H54 (cell line): ENCODE measurements at regions not wholly inside any gene's neighbourhood (a gene's known extent, or its start where the extent isn't known, plus 50 kb on each side); places are given as distances from the start of the nearest gene placed in this dataset.
A peak's percentile ranks its signal among the peaks of the same experiment; 100 is the strongest.
"Not testable (repeated sequence)": the region's sequence is repeated elsewhere in the genome, so short reads cannot be mapped to it uniquely, and the experiment has no call there.

ENCODE experiments used
- DNase-seq: peaks from one replicate; pipeline ENCODE4 v3.0.0; 2011; ENCODE audit warnings: low spot score, mixed read lengths; ENCODE audit not compliant: insufficient read length
- FAIRE-seq: peaks from 3 replicates; lab custom pipeline; 2011; peaks lifted over from hg19 to GRCh38; lab: Jason Lieb, UNC
- POLR2A ChIP-seq: IDR thresholded peaks from 2 replicates; pipeline ENCODE4 v1.6.1; 2011; ENCODE audit warnings: low read depth, mild to moderate bottlenecking, low read length

DNA sequence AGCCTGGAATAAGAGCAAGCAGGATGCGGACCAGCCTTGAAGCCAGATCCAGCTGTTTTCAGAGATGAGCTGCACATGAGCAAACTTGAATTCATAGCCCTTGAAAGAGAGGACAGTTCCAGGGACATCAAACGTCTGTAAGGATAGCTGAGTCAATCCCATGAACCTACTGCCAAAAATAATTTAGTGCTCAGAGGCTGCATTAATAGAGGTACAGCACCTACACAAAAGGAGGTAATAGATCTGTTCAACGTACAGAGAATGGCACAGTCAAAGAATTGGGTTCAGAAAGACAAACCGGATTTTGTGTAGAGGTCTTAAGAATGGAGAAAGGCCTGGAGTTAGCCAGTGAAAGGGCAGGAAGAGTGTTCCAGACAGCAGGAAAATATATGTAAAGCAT lies 110.8 kb upstream of the ZC3H12A start:
- no peak for FAIRE-seq
- DNase-seq: no peak
- no peak for TF ChIP-seq POLR2A

DNA sequence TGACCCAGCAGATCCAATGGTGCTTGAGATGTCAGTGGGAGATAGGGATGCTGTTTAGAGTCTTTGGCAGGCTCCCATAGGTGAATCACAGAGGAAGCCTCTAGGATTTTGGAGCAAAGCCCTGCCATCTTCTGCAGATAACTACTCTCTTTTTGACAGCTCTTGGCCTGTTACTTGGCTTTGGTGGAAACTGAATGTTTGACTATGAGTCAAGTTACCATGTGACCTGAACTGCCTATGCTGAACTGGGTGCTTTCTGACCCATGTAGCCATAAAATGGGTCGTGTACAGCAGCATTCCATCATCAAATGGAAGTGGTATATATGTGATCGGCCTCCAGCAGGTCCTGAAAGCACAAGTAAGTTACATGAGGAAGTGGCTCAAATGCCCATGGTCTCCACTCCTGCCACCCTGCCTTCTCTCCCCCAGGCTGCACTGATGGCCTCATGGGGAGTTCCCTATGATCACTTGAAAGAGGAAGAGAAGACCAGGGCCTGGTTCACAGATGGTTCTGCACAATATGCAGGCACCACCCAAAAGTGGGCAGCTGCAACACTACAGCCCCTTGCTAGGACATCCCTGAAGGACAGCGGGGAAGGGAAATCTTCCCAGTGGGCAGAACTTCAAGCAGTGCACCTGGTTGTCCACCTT lies 105.6 kb upstream of the ZC3H12A start:
- not testable (repeated sequence) for FAIRE-seq, DNase-seq

DNA sequence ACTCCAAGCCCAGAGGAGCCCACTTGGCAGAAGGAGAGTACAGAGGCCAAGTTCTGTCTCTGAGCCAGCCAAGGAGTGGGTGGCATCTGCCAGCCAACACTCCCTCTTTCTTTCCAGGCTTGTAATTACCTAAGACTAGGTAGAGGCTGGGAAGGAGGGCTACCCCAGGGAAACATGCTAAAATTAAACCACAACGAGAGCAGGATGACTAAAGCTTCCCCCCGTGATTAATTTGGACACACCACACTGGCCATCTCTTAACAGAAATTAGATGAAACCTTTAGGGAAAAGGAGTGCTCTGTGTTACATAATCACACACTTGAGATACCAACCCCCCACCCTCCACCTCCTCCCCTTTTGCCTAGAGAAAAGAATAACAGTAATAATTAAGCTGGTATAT lies 102.1 kb upstream of the ZC3H12A start:
- DNase-seq (no peak), FAIRE-seq (no peak)
- no peak for TF ChIP-seq POLR2A

DNA sequence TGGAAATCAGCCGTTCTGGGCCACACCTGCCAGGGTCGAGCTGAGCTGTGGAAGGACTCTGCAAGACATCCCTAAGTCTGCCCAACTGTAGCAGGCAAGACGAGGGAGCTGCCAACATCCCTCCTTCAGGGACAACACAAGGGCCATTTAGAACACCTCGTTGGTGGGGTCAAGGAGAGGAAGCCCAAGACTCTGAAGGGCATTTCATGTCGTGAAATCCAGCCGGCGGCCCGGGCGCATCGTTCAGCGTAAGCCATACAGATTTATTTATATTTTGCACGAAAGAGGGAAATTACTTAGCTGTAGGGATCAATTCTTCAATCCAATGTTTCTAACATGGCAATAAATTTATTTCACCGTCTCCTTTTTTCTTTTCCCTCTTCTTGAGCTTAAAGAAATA lies 101.7 kb upstream of the ZC3H12A start:
- FAIRE-seq: no peak
- TF ChIP-seq POLR2A: no peak
- DNase-seq: no peak

DNA sequence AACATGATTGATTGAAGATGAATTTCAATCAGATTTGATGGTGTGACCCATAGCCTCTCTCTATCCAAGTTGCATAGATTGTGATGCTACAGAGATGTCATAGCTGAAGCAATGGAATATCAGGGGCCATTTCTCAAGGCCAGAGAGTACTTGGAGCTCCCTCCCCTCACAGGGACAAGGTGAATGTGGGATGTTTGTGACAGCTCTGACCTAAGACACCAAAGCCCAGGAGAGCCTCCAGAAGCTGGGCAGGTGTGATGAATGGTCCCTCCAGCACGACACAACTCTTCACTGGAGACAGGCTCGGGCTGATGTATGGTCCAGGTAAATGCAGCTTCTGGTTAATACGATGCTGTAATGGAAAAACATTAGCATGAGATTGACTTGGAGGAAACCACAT lies 101.0 kb upstream of the ZC3H12A start:
- FAIRE-seq (no peak), DNase-seq (no peak)
- no peak for TF ChIP-seq POLR2A

DNA sequence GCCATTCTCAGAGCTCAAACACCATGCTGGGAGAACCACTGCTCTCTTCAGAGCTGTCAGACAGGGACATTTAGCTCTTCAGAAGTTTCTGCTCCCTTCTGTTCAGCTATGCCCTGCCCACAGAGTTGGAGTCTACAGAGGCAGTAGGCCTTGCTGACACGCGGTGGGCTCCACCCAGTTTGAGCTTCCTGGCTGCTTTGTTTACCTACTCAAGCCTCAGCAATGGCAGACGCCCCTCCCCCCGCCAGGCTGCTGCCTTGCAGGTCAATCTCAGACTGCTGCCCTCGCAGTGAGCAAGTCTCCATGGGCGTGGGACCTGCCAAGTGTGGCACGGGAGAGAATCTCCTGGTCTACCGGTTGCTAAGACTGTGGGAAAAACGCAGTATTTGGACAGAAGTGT lies 93.8 kb upstream of the ZC3H12A start:
- not testable (repeated sequence) for DNase-seq, FAIRE-seq

DNA sequence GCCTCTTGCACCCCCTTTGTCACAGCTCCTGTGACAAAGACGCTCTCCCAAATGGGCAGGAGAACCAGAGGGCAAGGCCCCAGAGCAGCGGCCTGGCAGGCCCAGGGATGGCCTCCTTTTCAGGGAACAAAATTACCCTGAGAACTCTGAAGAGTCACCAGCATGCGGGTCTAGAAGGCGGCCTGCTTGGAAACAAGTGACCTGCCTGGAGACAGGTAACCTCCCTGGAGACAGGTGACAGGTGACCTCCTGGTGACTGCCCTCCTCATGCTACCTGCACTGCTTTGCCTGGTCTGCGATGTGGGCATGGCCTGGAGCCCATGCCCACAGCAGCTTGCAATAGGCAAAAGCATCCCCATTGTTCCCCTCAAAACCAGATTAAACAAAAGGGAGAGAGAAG lies 86.5 kb upstream of the ZC3H12A start:
- DNase-seq (no peak), FAIRE-seq (no peak)
- no peak for TF ChIP-seq POLR2A

DNA sequence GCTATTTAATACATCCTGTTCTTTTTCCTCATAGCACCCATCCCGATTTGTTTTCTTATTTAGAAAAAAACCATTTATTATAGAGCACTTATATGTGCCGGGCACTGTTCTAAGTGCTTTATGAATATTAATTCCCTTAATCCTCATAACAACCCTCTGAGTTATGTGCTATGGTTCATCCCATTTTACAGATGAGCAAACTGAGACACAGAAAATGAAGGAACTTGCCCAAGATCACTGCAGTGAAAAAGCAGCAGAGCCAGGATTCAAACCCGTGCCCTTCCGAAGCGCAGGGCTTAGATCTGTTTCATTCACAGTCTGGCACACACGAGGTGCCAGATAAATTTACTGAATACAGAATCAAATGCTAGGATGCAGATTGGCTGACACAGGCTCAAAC lies 85.1 kb upstream of the ZC3H12A start:
- TF ChIP-seq POLR2A: no peak
- no peak for FAIRE-seq
- no peak for DNase-seq

DNA sequence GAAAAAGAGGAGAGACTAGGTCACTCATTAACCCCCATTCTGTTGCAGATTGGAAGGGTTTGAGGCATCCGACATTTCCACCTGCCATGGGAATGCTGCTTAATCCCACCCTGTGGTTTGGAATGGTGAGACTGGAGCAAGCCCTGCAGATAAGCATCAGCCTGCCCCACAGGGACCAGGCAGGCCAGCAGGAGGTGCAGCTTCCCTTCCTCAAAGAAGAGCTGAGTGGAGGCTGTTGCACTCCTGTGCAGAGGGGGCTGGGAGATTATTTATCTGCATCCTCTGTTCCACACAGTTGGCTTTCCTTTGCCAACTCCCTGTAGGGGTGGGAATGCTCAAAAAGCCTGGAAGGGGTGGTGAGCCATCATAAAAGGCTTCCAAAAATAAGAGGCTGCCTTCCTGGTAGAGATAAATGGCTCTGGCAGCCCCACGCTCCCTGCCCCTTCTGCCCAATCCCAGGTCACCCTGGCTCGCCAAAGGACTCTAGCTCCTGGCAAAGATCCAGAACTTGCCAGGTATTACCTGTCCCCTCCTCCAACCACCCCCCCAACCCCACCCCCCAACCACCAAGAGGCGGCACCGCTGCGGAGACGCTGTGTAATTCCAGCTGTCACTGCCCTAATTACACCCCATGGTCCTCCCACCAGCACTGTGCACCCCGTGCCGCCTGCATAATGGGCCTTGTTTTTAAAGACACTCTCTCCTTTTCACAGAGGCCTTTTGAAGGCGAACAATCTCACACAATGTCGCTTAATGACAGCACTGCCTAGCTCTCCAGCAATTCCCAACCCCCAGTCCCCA lies 83.0 kb upstream of the ZC3H12A start:
- FAIRE-seq (no peak), DNase-seq (no peak)
- TF ChIP-seq POLR2A: no peak

DNA sequence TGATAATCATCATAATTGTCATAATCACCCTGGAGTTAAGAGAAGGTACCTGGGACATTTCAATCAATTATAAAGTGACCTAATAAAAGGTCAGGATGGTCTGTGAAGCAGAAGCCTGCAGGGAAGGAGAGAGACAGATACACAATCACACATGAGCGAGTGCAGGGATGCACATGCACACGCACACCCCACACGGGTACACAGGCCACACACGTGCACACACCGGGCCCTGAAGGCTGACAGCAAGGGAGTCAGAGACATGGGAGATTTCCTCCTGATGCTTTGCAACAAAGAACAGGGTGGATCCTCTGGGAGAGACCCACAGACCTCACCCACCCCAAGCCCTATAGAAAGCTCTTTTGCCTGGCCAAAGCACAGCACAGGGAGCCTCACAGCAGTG lies 82.3 kb upstream of the ZC3H12A start:
- no peak for FAIRE-seq
- no peak for DNase-seq
- no peak for TF ChIP-seq POLR2A

DNA sequence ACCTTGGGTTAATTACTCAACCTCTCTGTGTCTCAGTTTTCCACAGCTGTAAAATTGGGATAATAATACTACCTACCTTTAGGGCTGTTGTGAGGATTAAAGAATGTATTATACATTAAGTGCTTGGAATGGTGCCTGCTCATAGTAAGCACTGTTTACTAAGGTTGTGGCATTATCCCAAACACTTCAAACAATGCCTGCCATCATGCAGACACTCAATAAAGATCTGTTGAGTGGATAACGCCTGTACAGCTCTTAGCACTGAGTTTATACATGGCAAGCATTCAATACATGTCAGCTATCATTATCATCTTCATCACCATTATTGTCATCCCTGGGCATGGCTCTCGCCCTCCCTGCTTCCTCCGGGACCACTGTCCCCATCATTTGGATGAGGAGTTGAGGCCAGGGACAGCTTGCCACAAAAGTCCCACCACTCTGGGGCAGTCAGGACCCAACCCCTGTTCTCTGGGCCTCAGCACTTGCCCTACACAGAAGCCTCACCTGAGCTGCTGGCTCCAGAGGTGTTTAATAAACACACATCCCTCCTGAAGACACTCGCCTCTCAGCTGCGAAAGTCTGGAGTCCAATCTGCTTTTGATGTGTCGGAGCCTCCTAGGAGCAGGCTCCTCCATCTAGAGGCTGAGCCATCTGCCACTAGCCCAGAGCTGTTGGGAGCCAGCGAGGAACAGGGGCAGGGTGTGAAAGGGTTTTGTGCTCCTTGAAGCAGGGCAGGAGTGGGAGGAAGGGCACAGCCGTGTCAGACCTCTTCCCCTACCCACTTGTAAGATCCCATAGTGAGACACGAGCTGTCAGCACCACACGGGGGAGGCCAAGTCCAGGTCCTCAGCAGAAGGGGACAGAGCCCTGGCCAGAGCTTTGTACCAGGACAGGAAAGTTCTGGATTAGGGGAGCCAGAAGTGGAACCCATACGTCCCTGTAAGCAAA lies 80.9 kb upstream of the ZC3H12A start:
- DNase-seq (no peak), FAIRE-seq (no peak)

DNA sequence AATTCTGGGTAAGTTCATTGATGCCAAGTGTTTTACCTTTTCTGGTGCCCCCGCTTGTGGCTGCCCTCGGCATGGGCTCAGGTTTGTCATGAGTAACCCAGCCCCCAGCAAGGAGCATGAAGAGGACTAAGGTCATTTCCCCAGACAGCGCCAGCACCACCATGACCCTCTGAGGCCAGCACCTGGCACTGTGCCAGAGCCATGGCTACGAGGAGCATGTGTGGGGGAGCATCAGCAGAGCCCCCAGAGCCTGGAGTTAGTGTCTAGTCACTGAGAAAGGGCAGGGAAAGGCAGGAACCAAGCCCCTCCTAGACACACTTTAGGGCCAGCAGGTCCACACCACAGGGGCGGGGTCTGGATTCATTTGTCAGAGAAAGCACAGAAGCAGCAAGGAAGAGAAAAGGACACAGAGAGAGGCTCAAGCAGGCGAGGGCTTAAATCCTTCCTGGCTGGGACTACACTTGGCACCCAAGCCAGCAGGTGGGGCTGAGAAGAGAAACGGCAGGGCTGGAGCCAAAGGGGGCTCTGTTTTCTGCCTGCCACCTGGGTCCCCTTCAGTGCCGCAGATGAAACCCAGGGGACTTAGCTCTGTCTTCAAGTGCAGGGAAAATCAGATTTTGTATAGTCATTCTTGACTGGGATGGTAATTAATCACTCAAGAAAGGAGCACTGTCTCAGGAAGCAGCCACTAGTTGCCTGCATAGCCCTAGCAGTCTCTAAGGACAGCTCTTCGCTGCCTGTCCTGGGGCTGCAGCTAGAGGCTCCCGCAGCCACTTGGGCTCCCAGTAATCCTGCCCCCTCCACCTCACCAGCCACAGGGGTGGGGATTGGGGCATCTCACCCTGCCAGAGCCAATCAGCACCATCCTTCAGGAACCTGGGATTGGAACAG lies 79.6 kb upstream of the ZC3H12A start:
- DNase-seq: peak; percentile 30
- FAIRE-seq: no peak
- TF ChIP-seq POLR2A: no peak

More for the DNA sequence above, 80.9 kb upstream of the ZC3H12A start:
- TF ChIP-seq POLR2A: no peak

DNA sequence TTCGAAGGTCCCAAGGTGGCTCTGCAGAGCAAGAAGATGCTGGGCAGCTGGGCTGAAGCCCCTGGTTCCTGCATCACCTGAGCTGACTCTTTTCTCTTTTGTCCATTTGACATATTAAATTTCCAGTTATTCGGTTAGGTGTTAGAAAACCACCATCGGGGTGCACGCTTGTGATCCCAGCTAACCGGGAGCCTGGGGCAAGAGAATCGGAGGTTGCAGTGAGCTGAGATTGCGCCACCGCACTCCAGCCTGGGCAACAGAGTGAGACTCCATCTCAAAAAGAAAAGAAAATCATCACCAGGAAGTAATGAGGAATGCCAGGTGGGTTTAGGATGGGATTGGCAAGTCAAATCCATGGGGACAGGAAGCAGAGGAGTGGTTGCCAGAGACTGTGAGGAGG lies 76.3 kb upstream of the ZC3H12A start:
- DNase-seq (no peak), FAIRE-seq (no peak)
- no peak for TF ChIP-seq POLR2A
